GM18517 (cell line): ENCODE measurements at regions not wholly inside any gene's neighbourhood (a gene's known extent, or its start where the extent isn't known, plus 50 kb on each side); places are given as distances from the start of the nearest gene placed in this dataset.

Source experiments
- ATAC-seq: cut with Tn5 transposase; IDR thresholded peaks from one replicate; pipeline ENCODE4 v1.9.1; 2021; ENCODE audit warnings: mild to moderate bottlenecking, moderate library complexity; ENCODE audit not compliant: unreplicated experiment

DNA sequence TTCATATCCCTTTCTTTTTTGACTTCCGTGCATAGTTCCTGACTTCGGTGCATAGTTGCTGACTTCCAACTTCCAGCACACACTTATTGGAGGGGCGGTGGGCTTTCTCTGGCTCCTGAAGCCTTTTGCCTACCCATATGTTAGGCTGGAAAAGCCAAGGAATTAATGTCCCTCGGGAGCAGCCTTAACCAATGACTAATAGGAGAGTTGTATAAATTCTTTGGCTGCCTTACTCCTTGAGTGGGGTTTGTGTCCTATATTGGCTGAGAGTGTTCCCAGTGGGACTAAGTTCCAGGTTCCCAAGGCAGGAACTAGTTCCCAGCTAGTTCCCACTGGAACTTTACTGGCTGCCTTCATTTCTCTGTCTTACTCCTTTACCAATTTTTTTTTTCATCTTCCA lies 105.7 kb downstream of the ZNF326 start:
- no peak for ATAC-seq

DNA sequence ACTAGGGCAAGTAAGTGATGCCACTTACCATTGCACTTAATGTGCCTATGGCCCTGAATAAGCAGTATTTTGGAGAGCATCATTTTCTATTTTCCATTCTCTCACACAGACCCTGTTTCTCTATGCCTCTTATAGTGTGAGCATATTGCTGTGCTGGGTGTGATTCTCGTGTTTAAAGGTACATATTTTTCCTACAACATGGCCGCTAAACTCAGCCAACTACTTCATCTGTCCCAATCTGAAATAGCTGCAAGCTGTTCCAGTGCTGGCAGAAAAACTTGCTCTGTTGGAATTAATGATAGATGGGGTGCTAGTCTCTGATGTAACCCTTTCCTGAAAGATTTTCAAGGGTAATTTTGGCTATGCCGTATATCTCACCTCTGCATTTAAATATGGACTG lies 97.5 kb downstream of the ZNF326 start:
- no peak for ATAC-seq
